ENCODE measurements at regions not wholly inside any gene's neighbourhood (a gene's known extent, or its start where the extent isn't known, plus 50 kb on each side); places are given as distances from the start of the nearest gene placed in this dataset.

DNA sequence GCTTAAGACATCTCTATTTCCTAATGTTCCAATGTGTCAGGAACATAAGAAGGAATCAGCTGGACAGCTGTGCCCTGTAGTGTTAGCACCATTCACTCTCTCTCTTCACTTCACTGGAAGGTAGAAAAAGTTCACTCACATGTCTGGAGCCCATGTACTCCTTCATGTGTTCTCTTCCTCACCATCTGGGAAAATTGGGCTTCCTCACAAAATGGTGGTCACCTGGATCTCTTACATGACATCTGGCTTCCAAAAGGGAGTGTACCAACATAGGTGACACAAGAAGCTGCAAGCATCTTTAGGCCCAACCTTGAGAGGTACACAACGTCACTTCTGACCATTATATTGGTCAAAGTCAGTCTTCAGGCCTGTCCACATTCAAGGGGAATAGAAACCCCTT, 882.6 kb downstream of the LTN1 start (continued):
- TF ChIP-seq MYBL2 (CRISPR knock-in tag; IDR thresholded peaks at IDR 0.05), result no peak
- TF ChIP-seq FOXJ3 (CRISPR knock-in tag; IDR thresholded peaks at IDR 0.05; ENCODE audit: borderline replicate concordance), result no peak
- no peak for TF ChIP-seq ZBTB21 (CRISPR knock-in tag; IDR thresholded peaks at IDR 0.05; ENCODE audit: borderline replicate concordance)
- TF ChIP-seq MXD4 (CRISPR knock-in tag; IDR thresholded peaks at IDR 0.05; ENCODE audit: borderline replicate concordance), result no peak
- TF ChIP-seq, protein P1, sequence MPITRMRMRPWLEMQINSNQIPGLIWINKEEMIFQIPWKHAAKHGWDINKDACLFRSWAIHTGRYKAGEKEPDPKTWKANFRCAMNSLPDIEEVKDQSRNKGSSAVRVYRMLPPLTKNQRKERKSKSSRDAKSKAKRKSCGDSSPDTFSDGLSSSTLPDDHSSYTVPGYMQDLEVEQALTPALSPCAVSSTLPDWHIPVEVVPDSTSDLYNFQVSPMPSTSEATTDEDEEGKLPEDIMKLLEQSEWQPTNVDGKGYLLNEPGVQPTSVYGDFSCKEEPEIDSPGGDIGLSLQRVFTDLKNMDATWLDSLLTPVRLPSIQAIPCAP (CRISPR knock-in tag; IDR thresholded peaks at IDR 0.05), result no peak
- TF ChIP-seq NR3C1 (CRISPR knock-in tag; conservative IDR thresholded peaks at IDR 0.05; ENCODE audit: low read depth), result no peak
- TF ChIP-seq GTF2I (CRISPR knock-in tag; conservative IDR thresholded peaks at IDR 0.05), result no peak
- TF ChIP-seq SP1 (CRISPR knock-in tag; conservative IDR thresholded peaks at IDR 0.05), result no peak
- no peak for TF ChIP-seq SOX15 (CRISPR knock-in tag; IDR thresholded peaks at IDR 0.05)
- TF ChIP-seq TP53 (CRISPR knock-in tag; IDR thresholded peaks at IDR 0.05), result no peak
- TF ChIP-seq ETV6 (CRISPR knock-in tag; IDR thresholded peaks at IDR 0.05), result no peak

DNA sequence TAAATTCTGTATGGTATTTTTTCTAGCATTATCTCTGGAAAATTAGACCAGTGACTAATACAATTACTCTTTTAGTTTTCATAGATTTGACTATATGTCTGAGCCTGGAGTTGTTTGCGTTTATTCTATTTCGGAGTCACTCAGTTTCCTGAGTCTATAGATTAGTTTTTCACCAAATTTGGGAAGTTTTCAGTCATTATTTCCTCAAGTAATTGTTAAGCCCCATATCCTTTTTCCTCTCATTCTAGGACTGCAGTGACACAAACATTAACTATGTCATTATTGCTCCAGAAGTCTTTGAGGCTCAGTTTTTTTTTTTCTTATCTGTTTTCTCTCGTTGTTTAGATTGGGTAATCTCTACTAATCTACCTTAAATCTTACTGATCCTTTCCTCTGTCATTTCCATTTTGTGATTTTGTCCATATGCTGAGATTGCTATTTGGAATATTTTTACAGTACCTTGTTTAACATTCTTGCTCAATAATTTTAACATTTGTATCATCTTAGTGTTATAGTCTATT, 886.2 kb downstream of the LTN1 start:
- POLR2A ChIA-PET, result no interaction called here

More for the DNA sequence above, 886.2 kb downstream of the LTN1 start:
- Mint-ChIP-seq H3K36me3 (no peaks in the 10 kb centered on the region), H3K27ac (no peak overlapping the region), H3K4me3 (no peak overlapping the region), H3K4me1 (no peaks in the 10 kb centered on the region), H3K27me3 (ENCODE audit: low read depth) (no peaks in the 10 kb centered on the region), H3K9me3 (no peaks in the 10 kb centered on the region)
- CTCF ChIA-PET, result no interaction called here
- ATAC-seq (no peak), DNase-seq (ENCODE audit: low spot score) (no peak)
- TF ChIP-seq NFE2L1 (CRISPR knock-in tag; IDR thresholded peaks at IDR 0.05) (no peak), SMAD4 (CRISPR knock-in tag; IDR thresholded peaks at IDR 0.05) (no peak), ZNF219 (CRISPR knock-in tag; IDR thresholded peaks at IDR 0.05; ENCODE audit: borderline replicate concordance) (no peak), ZNF416 (CRISPR knock-in tag; IDR thresholded peaks at IDR 0.05) (no peak), ZNF317 (CRISPR knock-in tag; IDR thresholded peaks at IDR 0.05; ENCODE audit: borderline replicate concordance, low read depth) (no peak), TEAD4 (CRISPR knock-in tag; IDR thresholded peaks at IDR 0.05) (no peak), FOXK1 (CRISPR knock-in tag; IDR thresholded peaks at IDR 0.05) (no peak), CREB1 (CRISPR knock-in tag; IDR thresholded peaks at IDR 0.05) (no peak), ATF1 (CRISPR knock-in tag; IDR thresholded peaks at IDR 0.05) (no peak), GTF2I (CRISPR knock-in tag; conservative IDR thresholded peaks at IDR 0.05) (no peak), TP53 (CRISPR knock-in tag; IDR thresholded peaks at IDR 0.05) (no peak), ZNF121 (CRISPR knock-in tag; IDR thresholded peaks at IDR 0.05) (no peak), ZNF396 (CRISPR knock-in tag; IDR thresholded peaks at IDR 0.05; ENCODE audit: borderline replicate concordance) (no peak)
- TF ChIP-seq, protein P2, sequence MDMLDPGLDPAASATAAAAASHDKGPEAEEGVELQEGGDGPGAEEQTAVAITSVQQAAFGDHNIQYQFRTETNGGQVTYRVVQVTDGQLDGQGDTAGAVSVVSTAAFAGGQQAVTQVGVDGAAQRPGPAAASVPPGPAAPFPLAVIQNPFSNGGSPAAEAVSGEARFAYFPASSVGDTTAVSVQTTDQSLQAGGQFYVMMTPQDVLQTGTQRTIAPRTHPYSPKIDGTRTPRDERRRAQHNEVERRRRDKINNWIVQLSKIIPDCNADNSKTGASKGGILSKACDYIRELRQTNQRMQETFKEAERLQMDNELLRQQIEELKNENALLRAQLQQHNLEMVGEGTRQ (CRISPR knock-in tag; IDR thresholded peaks at IDR 0.05), result no peak
- TF ChIP-seq, protein P3, sequence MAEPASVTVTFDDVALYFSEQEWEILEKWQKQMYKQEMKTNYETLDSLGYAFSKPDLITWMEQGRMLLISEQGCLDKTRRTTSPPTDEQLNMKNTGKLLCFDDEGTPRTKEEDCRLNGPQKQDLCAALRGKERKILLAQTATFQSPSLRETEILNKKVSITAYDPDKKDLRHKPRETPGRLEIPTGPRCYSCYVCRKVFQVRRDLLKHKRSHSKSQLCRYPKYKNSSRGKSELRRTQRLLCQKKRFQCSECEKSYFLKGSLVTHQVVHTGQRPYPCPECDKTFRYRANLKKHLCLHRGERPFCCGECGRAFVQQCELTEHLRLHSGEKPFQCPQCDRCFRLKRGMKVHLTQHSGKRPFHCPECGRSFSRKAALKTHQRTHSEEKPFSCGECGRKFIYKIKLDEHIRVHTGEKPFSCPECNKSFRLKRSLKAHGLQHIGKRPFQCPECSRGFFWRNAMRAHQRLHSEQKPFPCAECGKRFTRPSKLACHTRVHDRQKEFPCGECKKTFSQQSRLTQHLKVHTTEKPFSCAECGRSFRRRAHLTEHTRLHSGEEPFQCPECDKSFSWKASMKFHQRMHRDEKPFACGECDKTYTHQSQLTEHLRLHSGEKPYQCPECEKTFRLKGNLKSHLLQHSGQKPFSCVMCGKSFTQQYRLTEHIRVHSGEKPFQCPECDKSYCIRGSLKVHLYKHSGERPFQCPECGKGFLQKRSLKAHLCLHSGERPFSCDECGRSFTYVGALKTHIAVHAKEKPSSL (CRISPR knock-in tag; conservative IDR thresholded peaks at IDR 0.05), result no peak
- TF ChIP-seq, protein P4, sequence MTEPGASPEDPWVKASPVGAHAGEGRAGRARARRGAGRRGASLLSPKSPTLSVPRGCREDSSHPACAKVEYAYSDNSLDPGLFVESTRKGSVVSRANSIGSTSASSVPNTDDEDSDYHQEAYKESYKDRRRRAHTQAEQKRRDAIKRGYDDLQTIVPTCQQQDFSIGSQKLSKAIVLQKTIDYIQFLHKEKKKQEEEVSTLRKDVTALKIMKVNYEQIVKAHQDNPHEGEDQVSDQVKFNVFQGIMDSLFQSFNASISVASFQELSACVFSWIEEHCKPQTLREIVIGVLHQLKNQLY (CRISPR knock-in tag; IDR thresholded peaks at IDR 0.05), result no peak
- TF ChIP-seq, protein P5, sequence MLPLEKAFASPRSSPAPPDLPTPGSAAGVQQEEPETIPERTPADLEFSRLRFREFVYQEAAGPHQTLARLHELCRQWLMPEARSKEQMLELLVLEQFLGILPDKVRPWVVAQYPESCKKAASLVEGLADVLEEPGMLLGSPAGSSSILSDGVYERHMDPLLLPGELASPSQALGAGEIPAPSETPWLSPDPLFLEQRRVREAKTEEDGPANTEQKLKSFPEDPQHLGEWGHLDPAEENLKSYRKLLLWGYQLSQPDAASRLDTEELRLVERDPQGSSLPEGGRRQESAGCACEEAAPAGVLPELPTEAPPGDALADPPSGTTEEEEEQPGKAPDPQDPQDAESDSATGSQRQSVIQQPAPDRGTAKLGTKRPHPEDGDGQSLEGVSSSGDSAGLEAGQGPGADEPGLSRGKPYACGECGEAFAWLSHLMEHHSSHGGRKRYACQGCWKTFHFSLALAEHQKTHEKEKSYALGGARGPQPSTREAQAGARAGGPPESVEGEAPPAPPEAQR (CRISPR knock-in tag; IDR thresholded peaks at IDR 0.05), result no peak
- TF ChIP-seq, protein P6, sequence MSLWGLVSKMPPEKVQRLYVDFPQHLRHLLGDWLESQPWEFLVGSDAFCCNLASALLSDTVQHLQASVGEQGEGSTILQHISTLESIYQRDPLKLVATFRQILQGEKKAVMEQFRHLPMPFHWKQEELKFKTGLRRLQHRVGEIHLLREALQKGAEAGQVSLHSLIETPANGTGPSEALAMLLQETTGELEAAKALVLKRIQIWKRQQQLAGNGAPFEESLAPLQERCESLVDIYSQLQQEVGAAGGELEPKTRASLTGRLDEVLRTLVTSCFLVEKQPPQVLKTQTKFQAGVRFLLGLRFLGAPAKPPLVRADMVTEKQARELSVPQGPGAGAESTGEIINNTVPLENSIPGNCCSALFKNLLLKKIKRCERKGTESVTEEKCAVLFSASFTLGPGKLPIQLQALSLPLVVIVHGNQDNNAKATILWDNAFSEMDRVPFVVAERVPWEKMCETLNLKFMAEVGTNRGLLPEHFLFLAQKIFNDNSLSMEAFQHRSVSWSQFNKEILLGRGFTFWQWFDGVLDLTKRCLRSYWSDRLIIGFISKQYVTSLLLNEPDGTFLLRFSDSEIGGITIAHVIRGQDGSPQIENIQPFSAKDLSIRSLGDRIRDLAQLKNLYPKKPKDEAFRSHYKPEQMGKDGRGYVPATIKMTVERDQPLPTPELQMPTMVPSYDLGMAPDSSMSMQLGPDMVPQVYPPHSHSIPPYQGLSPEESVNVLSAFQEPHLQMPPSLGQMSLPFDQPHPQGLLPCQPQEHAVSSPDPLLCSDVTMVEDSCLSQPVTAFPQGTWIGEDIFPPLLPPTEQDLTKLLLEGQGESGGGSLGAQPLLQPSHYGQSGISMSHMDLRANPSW (CRISPR knock-in tag; conservative IDR thresholded peaks at IDR 0.05; ENCODE audit: low read depth), result no peak
